ENCODE measurements at regions not wholly inside any gene's neighbourhood (a gene's known extent, or its start where the extent isn't known, plus 50 kb on each side); places are given as distances from the start of the nearest gene placed in this dataset.

DNA sequence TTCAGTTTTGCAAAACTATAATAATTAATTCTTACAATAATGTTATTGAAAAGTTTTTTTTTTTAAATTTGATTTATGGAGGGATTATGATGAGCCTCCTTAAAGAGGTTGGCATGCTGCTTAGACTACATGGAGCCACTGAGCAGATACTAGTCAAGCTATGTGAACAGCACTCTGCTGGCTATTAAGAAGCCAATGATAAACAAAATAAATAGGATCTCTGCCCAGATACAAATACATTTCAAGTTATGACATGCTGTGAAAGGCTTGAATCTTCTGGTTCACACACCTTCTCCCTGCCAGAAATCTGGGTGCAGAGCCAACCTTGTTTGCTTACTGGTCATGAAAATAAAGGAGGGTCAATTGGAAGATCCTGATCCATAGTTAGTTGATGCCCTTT, 107.4 kb upstream of the NAV3 start:
- no peaks in the 10 kb centered on the region for H3K27me3 ChIP-seq (ENCODE audit: control insufficient read depth in 1 of 2, insufficient read depth in 2 of 2, low read length in 2 of 2)
- Mint-ChIP-seq H3K9me3 (peaks cover 4% of the 10 kb centered on the region), H3K4me1 (ENCODE audit: low read depth) (no peaks in the 10 kb centered on the region), H3K27me3 (no peaks in the 10 kb centered on the region), H3K4me3 (no peak overlapping the region), H3K36me3 (ENCODE audit: low read depth) (no peaks in the 10 kb centered on the region), H3K27ac (no peak overlapping the region)
- no peak overlapping the region for H3K27ac ChIP-seq (ENCODE audit: low read depth in 1 of 2, low read length in 2 of 2)
- peaks cover 3 to 6% of the 10 kb centered on the region in 2 experiments for H3K9me3 ChIP-seq (ENCODE audit: control insufficient read depth in 1 of 2, insufficient read depth in 1 of 2, low read length in 2 of 2)
- ATAC-seq (ENCODE audit: poor library complexity) (no peak), DNase-seq (no peak)
- TF ChIP-seq, protein P1, sequence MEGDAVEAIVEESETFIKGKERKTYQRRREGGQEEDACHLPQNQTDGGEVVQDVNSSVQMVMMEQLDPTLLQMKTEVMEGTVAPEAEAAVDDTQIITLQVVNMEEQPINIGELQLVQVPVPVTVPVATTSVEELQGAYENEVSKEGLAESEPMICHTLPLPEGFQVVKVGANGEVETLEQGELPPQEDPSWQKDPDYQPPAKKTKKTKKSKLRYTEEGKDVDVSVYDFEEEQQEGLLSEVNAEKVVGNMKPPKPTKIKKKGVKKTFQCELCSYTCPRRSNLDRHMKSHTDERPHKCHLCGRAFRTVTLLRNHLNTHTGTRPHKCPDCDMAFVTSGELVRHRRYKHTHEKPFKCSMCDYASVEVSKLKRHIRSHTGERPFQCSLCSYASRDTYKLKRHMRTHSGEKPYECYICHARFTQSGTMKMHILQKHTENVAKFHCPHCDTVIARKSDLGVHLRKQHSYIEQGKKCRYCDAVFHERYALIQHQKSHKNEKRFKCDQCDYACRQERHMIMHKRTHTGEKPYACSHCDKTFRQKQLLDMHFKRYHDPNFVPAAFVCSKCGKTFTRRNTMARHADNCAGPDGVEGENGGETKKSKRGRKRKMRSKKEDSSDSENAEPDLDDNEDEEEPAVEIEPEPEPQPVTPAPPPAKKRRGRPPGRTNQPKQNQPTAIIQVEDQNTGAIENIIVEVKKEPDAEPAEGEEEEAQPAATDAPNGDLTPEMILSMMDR (IDR thresholded peaks at IDR 0.05) = no peak
- H3K36me3 ChIP-seq (ENCODE audit: insufficient read depth, low read length) = no peaks in the 10 kb centered on the region
- no peaks in the 10 kb centered on the region for H3K4me1 ChIP-seq (ENCODE audit: insufficient read depth, low read length)
- ChIA-PET CTCF (no interaction called here), POLR2A (no interaction called here)
- intact Hi-C loops (cut with DNase I, micrococcal nuclease) = no loop called here
- H3K4me3 ChIP-seq (ENCODE audit: low read length) = no peak overlapping the region

DNA sequence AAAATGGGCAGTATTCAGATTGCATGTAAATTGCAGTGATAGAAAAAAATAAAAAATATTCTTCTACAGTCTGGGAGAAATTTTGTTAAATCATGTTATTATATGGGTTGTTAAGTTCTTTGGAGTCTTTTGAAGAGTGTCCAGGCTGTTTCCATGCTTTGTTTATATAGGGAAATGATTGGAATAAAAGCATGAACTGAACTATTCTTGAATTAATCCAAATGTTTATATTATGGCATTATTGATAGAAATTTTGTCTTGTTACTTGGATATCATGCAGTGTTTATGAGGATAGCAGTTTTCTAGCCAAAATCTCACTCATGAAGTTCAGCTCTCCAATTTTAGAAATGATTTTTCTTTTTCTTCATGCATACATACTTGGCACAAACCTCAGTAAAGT, 108.2 kb upstream of the NAV3 start:
- Mint-ChIP-seq H3K4me1 (ENCODE audit: low read depth) (no peaks in the 10 kb centered on the region), H3K9me3 (peaks cover 7% of the 10 kb centered on the region), H3K4me3 (no peak overlapping the region), H3K27ac (no peak overlapping the region), H3K27me3 (no peaks in the 10 kb centered on the region), H3K36me3 (ENCODE audit: low read depth) (no peaks in the 10 kb centered on the region)
- H3K27ac ChIP-seq (ENCODE audit: low read depth in 1 of 2, low read length in 2 of 2) = no peak overlapping the region
- H3K9me3 ChIP-seq (ENCODE audit: control insufficient read depth in 1 of 2, insufficient read depth in 1 of 2, low read length in 2 of 2) = peaks cover 3 to 7% of the 10 kb centered on the region in 2 experiments
- no peaks in the 10 kb centered on the region for H3K27me3 ChIP-seq (ENCODE audit: control insufficient read depth in 1 of 2, insufficient read depth in 2 of 2, low read length in 2 of 2)
- TF ChIP-seq, protein P1 (IDR thresholded peaks at IDR 0.05) = no peak
- CTCF ChIA-PET = no interaction called here
- intact Hi-C loops (cut with DNase I, micrococcal nuclease) = no loop called here
- no peaks in the 10 kb centered on the region for H3K36me3 ChIP-seq (ENCODE audit: insufficient read depth, low read length)
- H3K4me3 ChIP-seq (ENCODE audit: low read length) = no peak overlapping the region
- no peak for ATAC-seq (ENCODE audit: poor library complexity)
- POLR2A ChIA-PET = no interaction called here
- no peak for DNase-seq
- H3K4me1 ChIP-seq (ENCODE audit: insufficient read depth, low read length) = no peaks in the 10 kb centered on the region

DNA sequence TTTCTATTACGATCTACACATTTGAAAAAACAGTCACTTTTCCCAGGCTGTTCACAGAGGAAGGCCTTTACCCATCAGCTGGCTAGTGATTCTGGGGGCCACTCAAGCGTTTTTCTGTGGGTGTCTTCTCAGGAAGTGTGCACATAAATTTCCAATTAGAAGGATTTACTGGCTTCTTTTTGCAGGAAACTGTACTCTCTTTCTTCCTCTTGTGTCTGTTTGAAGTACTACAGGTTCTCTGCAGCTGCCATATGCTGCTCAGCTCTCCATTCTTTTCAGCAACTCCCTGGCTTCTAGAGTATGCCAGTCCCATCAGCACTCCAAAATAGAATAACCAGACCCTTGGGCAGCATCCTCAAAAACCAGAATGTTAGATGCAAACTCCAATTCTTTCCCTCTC, 110.4 kb upstream of the NAV3 start:
- peaks cover 3 to 7% of the 10 kb centered on the region in 2 experiments for H3K9me3 ChIP-seq (ENCODE audit: control insufficient read depth in 1 of 2, insufficient read depth in 1 of 2, low read length in 2 of 2)
- H3K27ac ChIP-seq (ENCODE audit: low read depth in 1 of 2, low read length in 2 of 2) = no peak overlapping the region
- H3K4me3 ChIP-seq (ENCODE audit: low read length) = no peak overlapping the region
- H3K9me3 Mint-ChIP-seq = peaks cover 3% of the 10 kb centered on the region
- ChIA-PET POLR2A (no interaction called here), CTCF (no interaction called here)
- H3K4me3 Mint-ChIP-seq = no peak overlapping the region
- H3K36me3 Mint-ChIP-seq (ENCODE audit: low read depth) = no peaks in the 10 kb centered on the region
- TF ChIP-seq, protein P1 (IDR thresholded peaks at IDR 0.05) = no peak
- intact Hi-C loops (cut with DNase I, micrococcal nuclease) = no loop called here
- H3K4me1 Mint-ChIP-seq (ENCODE audit: low read depth) = no peaks in the 10 kb centered on the region
- DNase-seq (no peak), ATAC-seq (ENCODE audit: poor library complexity) (no peak)
- H3K36me3 ChIP-seq (ENCODE audit: insufficient read depth, low read length) = no peaks in the 10 kb centered on the region
- no peaks in the 10 kb centered on the region for H3K4me1 ChIP-seq (ENCODE audit: insufficient read depth, low read length)
- H3K27me3 ChIP-seq (ENCODE audit: control insufficient read depth in 1 of 2, insufficient read depth in 2 of 2, low read length in 2 of 2) = no peaks in the 10 kb centered on the region
- H3K27me3 Mint-ChIP-seq = no peaks in the 10 kb centered on the region
- H3K27ac Mint-ChIP-seq = no peak overlapping the region

Measured in CD4-positive, alpha-beta T cell (primary cell).